ENCODE measurements at regions not wholly inside any gene's neighbourhood (a gene's known extent, or its start where the extent isn't known, plus 50 kb on each side); places are given as distances from the start of the nearest gene placed in this dataset.

- TF ChIP-seq NFIC (IDR thresholded peaks at IDR 0.05) = no peak
- TF ChIP-seq RAD21 (IDR thresholded peaks at IDR 0.05; ENCODE audit: low read depth) = no peak
- TF ChIP-seq CEBPB (IDR thresholded peaks at IDR 0.05) = no peak
- TF ChIP-seq FOXM1 (IDR thresholded peaks at IDR 0.05; ENCODE audit: borderline replicate concordance, low read depth) = no peak
- no peak for TF ChIP-seq EGR1 (IDR thresholded peaks at IDR 0.05)
- no peak for TF ChIP-seq YY1 (IDR thresholded peaks at IDR 0.05; ENCODE audit: low read depth)
- TF ChIP-seq TCF12 (IDR thresholded peaks at IDR 0.05; ENCODE audit: low read depth) = no peak
- TF ChIP-seq ZBTB7A (IDR thresholded peaks at IDR 0.05; ENCODE audit: low read depth) = no peak
- no peak for TF ChIP-seq TEAD4 (IDR thresholded peaks at IDR 0.05)
- no peak for TF ChIP-seq EP300 (IDR thresholded peaks at IDR 0.05; ENCODE audit: borderline replicate concordance)
- TF ChIP-seq TAF1 (IDR thresholded peaks at IDR 0.05; ENCODE audit: low read depth) = no peak
- no peak for TF ChIP-seq REST (IDR thresholded peaks at IDR 0.05; ENCODE audit: low read depth)
- TF ChIP-seq CREB1 (IDR thresholded peaks at IDR 0.05; ENCODE audit: low read depth) = no peak
- no peak for TF ChIP-seq MAX (IDR thresholded peaks at IDR 0.05)
- no peak for TF ChIP-seq USF1 (IDR thresholded peaks at IDR 0.05)
These were observed 115.8 kb upstream of the HAND1 start for GRCh38 chr5:154593796-154594195.

- TF ChIP-seq USF1 (IDR thresholded peaks at IDR 0.05) (no peak), TCF12 (IDR thresholded peaks at IDR 0.05; ENCODE audit: low read depth) (no peak), CREB1 (IDR thresholded peaks at IDR 0.05; ENCODE audit: low read depth) (no peak), EGR1 (IDR thresholded peaks at IDR 0.05) (no peak), RAD21 (IDR thresholded peaks at IDR 0.05; ENCODE audit: low read depth) (no peak), YY1 (IDR thresholded peaks at IDR 0.05; ENCODE audit: low read depth) (no peak), REST (IDR thresholded peaks at IDR 0.05; ENCODE audit: low read depth) (no peak), CEBPB (IDR thresholded peaks at IDR 0.05) (no peak), ZBTB7A (IDR thresholded peaks at IDR 0.05; ENCODE audit: low read depth) (no peak), NFIC (IDR thresholded peaks at IDR 0.05) (no peak), TEAD4 (IDR thresholded peaks at IDR 0.05) (no peak), EP300 (IDR thresholded peaks at IDR 0.05; ENCODE audit: borderline replicate concordance) (no peak), MAX (IDR thresholded peaks at IDR 0.05) (no peak), FOXM1 (IDR thresholded peaks at IDR 0.05; ENCODE audit: borderline replicate concordance, low read depth) (no peak), TAF1 (IDR thresholded peaks at IDR 0.05; ENCODE audit: low read depth) (no peak)
These were observed 115.0 kb upstream of the HAND1 start for GRCh38 chr5:154593071-154593470.

- TF ChIP-seq CREB1 (IDR thresholded peaks at IDR 0.05; ENCODE audit: low read depth) (no peak), USF1 (IDR thresholded peaks at IDR 0.05) (no peak), REST (IDR thresholded peaks at IDR 0.05; ENCODE audit: low read depth) (no peak), YY1 (IDR thresholded peaks at IDR 0.05; ENCODE audit: low read depth) (no peak), MAX (IDR thresholded peaks at IDR 0.05) (no peak), TCF12 (IDR thresholded peaks at IDR 0.05; ENCODE audit: low read depth) (no peak), RAD21 (IDR thresholded peaks at IDR 0.05; ENCODE audit: low read depth) (no peak), NFIC (IDR thresholded peaks at IDR 0.05) (no peak)
These were observed 112.2 kb upstream of the HAND1 start for GRCh38 chr5:154590093-154590724.

GRCh38 chr5:154589511-154589910 lies 111.5 kb upstream of the HAND1 start:
- TF ChIP-seq CEBPB (IDR thresholded peaks at IDR 0.05) (no peak), MAX (IDR thresholded peaks at IDR 0.05) (no peak), TEAD4 (IDR thresholded peaks at IDR 0.05) (no peak), CREB1 (IDR thresholded peaks at IDR 0.05; ENCODE audit: low read depth) (no peak), ZBTB7A (IDR thresholded peaks at IDR 0.05; ENCODE audit: low read depth) (no peak), TCF12 (IDR thresholded peaks at IDR 0.05; ENCODE audit: low read depth) (no peak), USF1 (IDR thresholded peaks at IDR 0.05) (no peak), FOXM1 (IDR thresholded peaks at IDR 0.05; ENCODE audit: borderline replicate concordance, low read depth) (no peak)
